Left hindlimb (tissue), 1 donor: ENCODE measurements at regions not wholly inside any gene's neighbourhood (a gene's known extent, or its start where the extent isn't known, plus 50 kb on each side); places are given as distances from the start of the nearest gene placed in this dataset.

ENCODE experiments used
- DNase-seq: peaks from one replicate; pipeline ENCODE4 v3.0.0-alpha.2; 2018

DNA sequence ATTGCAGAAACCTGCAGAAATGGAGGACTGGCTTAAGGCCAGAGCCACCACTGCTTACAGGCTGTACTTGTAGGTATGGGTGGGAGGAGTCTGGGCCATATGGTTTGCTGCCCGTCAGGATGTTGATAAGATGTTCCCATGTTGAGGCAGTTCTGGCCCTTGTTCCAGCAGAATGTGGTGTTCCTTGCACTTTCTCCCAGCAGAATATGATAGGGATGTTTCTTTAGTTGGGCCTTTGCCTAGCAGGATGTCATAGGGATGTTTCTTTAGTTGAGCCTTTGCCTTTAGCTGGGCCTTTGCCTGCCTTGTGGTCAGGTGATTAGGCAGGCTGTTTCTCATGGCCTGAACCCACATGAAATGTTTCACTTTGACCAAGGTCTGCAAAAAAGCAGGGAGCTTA is 139.1 kb upstream of the PAQR3 start:
- no peak for DNase-seq

- no peak for DNase-seq
Measured at GRCh38 chr4:79074040-79074439, 134.8 kb upstream of the PAQR3 start.

DNA sequence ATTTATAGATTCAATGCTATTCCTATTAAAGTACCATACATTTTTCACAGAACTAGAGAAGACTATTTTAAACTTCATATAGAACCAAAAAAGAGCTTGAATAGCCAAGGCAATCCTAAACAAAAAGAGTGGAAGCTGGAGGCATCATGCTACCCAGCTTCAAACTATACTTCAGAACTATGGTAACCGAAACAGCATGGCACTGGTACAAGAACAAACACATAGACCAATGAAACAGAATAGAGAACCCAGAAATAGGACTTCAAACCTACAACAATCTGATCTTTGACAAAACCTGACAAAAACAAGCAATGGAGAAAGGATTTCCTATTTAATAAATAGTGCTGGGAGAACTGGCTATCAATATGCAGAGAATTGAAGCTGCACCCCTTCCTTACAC is 134.2 kb upstream of the PAQR3 start:
- no peak for DNase-seq

GRCh38 chr4:79065262-79065661 is 126.0 kb upstream of the PAQR3 start:
- no peak for DNase-seq

DNA sequence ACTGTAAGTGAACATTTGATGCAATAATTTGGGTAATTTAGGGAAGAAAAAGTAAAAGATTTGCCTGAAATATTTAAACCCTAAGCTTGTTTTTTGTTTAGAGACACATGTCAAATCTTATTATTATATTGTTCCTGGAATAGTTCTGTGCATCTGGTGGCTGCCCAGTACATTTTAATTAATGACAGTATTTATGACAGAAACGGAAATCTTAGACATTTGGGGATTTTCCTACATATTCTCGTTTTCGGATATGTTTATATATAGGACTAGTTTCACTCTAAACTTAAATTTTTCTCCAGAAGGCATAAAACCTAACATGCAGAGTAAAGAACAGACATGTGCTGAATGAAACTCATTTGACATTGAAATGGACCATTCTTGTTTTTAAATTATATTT is 125.6 kb upstream of the PAQR3 start:
- DNase-seq, result no peak

DNA sequence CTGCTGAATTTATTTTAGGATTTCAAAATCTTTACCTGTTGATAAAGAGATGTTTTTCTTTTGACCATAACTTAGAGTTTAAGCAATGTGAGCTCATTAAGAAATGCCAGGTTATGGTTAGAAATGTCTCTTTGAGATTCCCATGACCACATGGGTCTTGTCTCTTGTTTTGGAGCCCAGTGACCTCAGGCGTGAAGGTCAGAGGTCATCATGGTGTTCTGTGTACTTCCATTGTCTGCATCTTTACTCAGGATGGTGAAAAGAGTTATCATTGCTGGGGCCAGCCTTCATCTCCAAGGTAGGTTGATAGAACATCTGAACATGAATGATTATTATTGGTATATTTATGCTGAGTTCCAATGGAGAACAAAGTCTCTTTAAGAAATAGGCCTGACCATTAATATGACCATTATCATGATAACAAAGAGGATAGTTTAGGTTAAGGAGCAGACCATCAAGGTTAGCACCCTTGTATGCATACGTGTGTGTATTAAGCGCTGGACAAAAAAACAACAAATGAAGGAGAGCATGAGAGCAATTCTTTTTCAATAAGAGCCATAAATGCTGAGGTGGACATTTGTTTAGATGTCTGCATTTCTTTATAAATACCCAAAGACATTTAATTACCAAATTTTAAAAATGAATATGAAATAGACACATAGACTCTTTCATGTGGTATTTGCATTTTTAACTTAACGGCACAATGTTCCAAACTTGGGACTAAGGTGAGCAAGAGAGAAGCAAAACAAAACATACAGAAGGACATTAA is 120.6 kb upstream of the PAQR3 start:
- DNase-seq, result no peak

DNA sequence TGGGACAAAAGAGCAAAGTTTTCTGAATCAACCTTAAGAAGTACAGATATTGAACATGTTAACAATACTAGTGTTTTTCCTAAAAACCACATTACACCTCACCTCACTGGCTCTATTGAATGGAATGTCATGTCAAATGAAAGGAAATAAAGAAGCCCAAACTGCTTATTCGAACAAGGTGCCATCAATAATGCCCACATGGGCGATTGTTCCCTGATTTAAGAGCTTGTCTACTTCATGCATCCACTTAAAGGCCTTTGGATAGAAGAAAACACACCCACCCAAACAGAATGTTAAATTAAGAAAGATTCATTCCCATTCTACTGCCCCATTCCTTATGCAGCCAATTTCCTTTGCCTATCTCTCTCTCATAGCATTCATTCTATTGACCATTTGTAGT is 118.5 kb upstream of the PAQR3 start:
- no peak for DNase-seq

GRCh38 chr4:79053754-79054153 is 114.5 kb upstream of the PAQR3 start:
- DNase-seq, result no peak

- DNase-seq, result no peak
Measured at GRCh38 chr4:79050541-79050880, 111.3 kb upstream of the PAQR3 start.

DNA sequence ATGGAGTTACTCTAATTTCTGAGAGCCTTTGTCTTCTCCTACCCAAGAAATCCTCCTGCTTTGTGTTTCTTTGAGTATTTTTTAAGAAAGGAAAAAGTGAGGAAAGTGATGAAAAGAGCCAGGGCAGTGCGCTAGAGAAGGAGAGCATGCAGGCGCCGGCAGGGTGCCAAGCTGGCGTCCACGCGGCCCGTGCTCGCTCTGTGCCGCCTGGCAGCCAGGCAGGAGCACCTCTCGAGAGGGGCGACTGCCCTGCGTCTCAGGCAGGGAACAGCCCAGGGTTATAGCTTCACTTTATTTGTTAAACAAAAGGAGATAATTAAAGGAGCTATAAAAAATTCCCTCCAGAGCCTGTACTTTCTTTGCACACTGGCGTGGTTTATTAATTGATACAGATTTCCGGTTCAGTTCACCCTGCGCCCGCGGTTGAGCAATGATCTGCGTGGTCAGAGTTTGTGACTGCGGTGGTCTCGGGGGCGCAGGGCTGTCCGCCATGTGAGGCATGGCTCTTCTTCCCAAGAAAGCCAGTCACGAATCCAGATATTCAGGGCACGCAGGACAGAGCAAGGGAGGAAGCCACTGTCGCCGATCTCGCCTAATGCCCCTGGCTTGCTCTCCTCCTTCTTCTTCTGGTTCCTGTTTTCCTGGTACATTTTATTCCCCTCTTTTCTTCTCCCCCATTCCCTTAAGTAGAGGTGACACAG is 110.8 kb upstream of the PAQR3 start:
- no peak for DNase-seq

DNA sequence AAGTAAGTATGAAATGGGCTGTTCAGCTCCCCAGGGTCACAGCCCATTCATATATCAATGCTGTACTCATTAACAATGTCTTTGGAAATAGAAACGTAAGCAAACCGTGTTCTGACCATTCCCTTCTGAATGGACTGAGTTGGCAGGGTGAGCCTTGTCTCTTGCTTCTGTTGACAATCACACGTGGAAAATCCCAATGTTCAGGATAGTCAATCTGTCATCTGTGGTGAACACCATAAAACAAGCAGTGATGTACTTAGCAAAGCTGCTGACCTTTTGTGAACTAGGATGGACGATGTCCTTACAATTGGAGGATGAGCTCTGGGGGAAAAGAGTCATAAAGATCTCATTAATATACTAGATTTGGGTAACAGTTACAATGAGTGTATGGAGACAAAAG is 109.6 kb upstream of the PAQR3 start:
- no peak for DNase-seq

DNA sequence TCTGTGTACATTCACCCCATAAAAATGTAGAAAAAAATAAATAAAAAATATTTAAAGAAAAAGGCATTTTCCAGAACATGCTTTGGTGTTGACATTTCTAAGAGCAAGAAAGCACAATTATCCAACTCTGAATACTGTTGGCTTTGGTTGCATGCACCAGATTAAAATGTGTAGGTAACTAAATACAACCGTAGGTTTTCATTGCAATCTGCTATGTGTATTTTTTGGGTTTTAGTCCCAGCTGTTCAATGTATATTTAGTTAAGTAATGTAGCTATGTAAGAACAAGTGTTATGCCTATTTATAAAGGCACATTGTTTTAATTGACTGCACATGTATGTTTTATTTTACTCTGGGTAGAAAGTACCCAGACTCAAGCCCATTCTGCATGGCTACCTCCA is 108.1 kb upstream of the PAQR3 start:
- DNase-seq, result no peak

DNA sequence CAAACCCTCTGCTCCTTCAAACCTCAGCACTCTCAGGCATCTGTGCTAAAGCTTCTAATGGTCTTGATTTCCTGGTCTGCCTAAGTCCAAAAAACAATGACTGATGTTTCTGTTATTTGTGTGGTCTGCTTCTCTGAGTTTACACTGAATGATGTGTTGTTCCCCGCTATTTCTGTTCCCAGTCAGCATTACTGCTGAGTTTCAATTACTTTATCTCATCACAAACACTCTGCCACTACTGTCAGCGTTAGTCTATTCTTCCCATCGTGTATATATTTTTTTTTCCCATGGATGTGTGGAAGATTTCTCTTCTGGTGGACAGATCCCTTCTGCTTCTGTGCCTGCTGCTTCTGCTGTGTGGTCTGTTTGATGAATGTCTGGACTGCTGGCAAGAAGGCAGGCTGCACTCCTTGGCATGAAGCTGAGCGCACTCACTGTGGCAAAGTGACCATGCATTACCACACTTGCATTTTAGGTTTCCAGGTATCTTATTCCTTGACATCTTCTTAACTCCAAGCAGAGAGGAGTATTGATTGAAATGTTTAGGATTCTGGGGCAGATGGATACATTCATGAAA is 106.9 kb upstream of the PAQR3 start:
- DNase-seq, result no peak

DNA sequence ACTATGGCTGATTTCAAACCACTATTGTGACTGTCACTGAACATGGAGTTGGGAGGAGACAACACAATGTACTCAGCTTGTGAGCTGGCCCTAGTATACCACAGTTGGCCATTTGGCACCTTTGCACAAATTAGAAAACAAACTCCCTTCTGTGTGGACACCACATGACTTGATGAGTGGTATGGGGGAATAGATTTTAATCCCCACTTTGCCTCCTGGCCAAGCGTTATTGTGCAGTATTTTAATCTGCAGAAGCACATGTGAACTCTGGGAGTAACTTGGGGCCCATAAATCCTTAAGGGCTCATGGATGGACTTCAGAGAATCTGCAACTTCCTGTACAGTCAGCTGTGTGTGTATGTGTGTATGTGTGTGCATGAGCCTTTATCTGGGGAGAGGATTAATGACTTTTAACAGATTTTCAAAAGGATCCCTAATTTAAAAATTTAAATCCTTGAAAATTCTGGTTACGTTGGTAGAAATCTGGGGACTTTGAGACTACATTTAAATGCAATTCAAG is 105.0 kb upstream of the PAQR3 start:
- DNase-seq, result no peak

DNA sequence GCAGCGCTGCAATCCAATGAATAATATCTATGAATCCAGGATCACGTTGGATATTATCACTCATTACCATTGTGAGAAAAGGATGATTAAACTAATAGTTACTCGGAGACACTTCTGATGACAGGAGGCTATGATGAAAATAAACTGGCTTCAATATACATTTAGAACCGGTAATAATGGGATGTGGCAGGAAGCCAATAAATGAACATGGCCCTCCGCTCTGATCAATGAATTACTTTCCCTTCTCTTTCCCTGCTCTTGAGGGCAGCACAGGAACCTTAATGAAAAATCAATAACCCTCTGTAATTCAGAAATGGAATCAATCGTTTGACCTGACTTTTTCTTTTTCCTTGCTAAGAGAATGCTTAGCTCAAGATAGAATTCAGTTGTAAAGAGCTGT is 103.9 kb upstream of the PAQR3 start:
- DNase-seq, result no peak

- no peak for DNase-seq
Measured at GRCh38 chr4:79042079-79042674, 102.9 kb upstream of the PAQR3 start.

DNA sequence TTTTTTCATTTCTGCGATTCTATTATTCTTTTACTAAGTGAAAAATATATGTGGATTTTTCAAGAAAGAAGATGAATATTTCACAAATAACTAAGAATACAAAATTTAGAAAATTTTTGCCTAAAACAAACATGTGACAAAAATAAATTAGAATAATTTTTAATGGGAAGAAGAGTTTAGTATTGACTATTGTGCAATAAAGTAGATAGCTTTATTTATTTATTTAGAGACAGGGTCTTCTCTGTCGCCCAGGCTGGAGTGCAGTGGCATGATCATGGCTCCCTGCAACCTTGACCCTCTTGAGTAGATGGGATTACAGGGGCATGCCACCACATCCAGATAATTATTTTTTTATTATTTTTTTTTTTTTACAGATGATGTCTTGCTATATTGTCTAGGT is 95.3 kb upstream of the PAQR3 start:
- no peak for DNase-seq

DNA sequence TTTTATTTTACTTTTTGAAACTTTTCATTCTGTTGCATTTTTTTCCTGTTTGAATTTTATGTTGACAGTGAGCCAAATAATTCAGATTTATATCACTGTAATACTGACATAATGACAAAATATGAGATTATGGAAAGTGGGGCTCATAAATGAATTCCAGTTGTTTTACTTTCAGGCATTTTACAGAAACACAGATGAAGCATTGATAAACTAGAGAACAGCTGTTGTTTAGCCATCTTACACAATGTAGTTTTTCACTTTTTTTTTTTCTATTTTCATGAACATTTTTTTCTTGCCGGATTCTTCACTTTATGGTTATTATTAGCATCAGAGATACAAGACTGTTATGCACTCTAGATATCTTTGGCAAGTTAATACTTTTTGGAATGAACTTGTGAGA is 91.7 kb upstream of the PAQR3 start:
- no peak for DNase-seq

GRCh38 chr4:79027656-79028055 is 88.4 kb upstream of the PAQR3 start:
- DNase-seq, result no peak

GRCh38 chr4:79025170-79025569 is 85.9 kb upstream of the PAQR3 start:
- DNase-seq, result no peak

DNA sequence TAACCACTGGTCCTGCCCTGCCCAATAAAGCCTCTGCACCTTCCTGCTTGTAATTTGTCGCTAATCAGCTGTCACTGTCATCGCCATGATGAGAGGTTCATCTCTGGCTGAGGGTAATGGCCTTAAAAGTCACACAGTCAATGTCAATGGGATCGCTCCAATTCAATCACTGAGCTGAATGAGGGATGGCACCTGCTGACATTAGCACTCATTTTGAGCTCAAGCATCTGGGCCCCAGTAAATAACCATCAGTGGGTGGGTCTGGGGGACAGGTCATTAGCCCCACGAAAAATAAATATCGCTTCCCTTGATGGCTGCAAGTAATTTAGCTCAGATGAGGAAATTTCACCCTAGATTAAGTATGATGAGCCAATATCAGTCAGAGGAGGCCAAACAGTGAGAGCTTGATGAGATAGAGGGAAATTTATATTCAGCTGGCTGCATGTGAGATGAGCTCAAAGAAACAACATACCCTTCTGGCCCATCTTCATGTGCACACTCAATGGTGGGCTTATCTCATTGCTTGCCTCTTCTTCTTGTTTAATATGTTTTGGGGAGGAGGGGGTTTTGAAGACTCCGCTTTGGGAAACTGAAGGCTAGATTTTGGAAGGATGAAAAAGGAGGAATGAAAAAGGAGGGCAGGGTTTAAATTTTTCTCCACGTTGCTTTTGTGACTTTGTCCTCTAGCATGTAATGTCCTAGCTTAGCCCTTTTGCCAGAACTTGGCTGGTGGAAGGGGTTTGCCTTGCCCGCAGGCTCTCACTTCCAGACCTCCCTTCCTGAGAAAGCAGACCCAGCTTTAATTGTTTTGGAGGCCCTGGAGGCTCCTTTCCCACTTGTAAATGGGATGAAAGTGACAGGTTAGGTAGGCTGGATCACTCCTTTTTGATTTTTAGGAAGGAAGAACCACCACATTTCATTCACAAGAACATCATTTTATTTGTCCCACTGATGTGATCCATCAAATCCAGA is 84.8 kb upstream of the PAQR3 start:
- no peak for DNase-seq

DNA sequence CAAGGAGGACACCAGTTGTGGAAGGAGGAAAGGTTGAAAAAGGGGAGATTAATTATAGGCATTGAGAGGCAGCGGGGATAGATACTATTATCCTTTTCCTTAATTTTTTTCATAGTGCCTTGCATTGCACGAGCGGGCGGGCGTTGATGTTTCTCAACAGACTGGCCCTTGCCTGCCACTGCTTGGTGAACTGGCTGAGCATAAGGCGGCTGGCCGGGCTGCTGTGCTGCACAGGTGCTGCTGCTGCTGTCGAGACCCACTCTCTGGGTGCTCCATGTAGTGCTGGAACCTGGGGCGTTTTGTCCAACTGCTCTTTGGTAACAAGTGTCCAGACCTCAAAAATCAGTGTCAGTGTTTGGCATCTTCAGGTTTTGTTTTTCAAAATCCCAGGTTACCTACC is 83.3 kb upstream of the PAQR3 start:
- DNase-seq, result no peak

- DNase-seq, result no peak
Measured at GRCh38 chr4:79017481-79017880, 78.2 kb upstream of the PAQR3 start.
